GM19193 (cell line): ENCODE measurements at regions not wholly inside any gene's neighbourhood (a gene's known extent, or its start where the extent isn't known, plus 50 kb on each side); places are given as distances from the start of the nearest gene placed in this dataset.

ENCODE experiments used
- POLR2A ChIP-seq: IDR thresholded peaks from 4 replicates; pipeline ENCODE4 v1.6.1; 2011; ENCODE audit not compliant: insufficient read depth, insufficient read length; ENCODE audit errors: extremely low read depth

- no peak for TF ChIP-seq POLR2A
These were observed 154.7 kb upstream of the ANKH start for GRCh38 chr5:15026011-15026893.

GRCh38 chr5:15023846-15024245 lies 152.3 kb upstream of the ANKH start:
- no peak for TF ChIP-seq POLR2A

GRCh38 chr5:15023266-15023665 lies 151.7 kb upstream of the ANKH start:
- TF ChIP-seq POLR2A: no peak

- TF ChIP-seq POLR2A: no peak
These were observed 149.9 kb upstream of the ANKH start for GRCh38 chr5:15021266-15022046.

- no peak for TF ChIP-seq POLR2A
These were observed 149.2 kb upstream of the ANKH start for GRCh38 chr5:15020736-15021135.

- no peak for TF ChIP-seq POLR2A
These were observed 143.2 kb upstream of the ANKH start for GRCh38 chr5:15014809-15015208.

GRCh38 chr5:15013654-15014463 lies 142.3 kb upstream of the ANKH start:
- TF ChIP-seq POLR2A: no peak

- TF ChIP-seq POLR2A: no peak
These were observed 140.5 kb upstream of the ANKH start for GRCh38 chr5:15012061-15012460.

- TF ChIP-seq POLR2A: no peak
These were observed 139.4 kb upstream of the ANKH start for GRCh38 chr5:15010936-15011335.

- TF ChIP-seq POLR2A: no peak
These were observed 137.8 kb upstream of the ANKH start for GRCh38 chr5:15009420-15009819.

GRCh38 chr5:15008921-15009320 lies 137.3 kb upstream of the ANKH start:
- TF ChIP-seq POLR2A: no peak

- TF ChIP-seq POLR2A: no peak
These were observed 136.9 kb upstream of the ANKH start for GRCh38 chr5:15008476-15008875.

GRCh38 chr5:15007646-15008045 lies 136.1 kb upstream of the ANKH start:
- no peak for TF ChIP-seq POLR2A

GRCh38 chr5:15004506-15004905 lies 132.9 kb upstream of the ANKH start:
- no peak for TF ChIP-seq POLR2A

- no peak for TF ChIP-seq POLR2A
These were observed 131.9 kb upstream of the ANKH start for GRCh38 chr5:15003511-15003920.
